COR-L47 (cell line): ENCODE measurements at regions not wholly inside any gene's neighbourhood (a gene's known extent, or its start where the extent isn't known, plus 50 kb on each side); places are given as distances from the start of the nearest gene placed in this dataset.
A peak's percentile ranks its signal among the peaks of the same experiment; 100 is the strongest.

Experiments used
- DNase-seq: peaks from one replicate; lab custom pipeline; 2025; lab: John Stamatoyannopoulos, UW

GRCh38 chr2:5339473-5339872 lies 352.7 kb upstream of the SOX11 start:
- no peak for DNase-seq

- DNase-seq: no peak
Measured at GRCh38 chr2:5343785-5344335, 348.3 kb upstream of the SOX11 start.

- no peak for DNase-seq
Measured at GRCh38 chr2:5352286-5352685, 339.9 kb upstream of the SOX11 start.

- no peak for DNase-seq
Measured at GRCh38 chr2:5353565-5353964, 338.6 kb upstream of the SOX11 start.

GRCh38 chr2:5359397-5359796 lies 332.8 kb upstream of the SOX11 start:
- DNase-seq: no peak

GRCh38 chr2:5360081-5360480 lies 332.1 kb upstream of the SOX11 start:
- no peak for DNase-seq

- DNase-seq: no peak
Measured at GRCh38 chr2:5364361-5364760, 327.8 kb upstream of the SOX11 start.

GRCh38 chr2:5365871-5366461 lies 326.2 kb upstream of the SOX11 start:
- peak; percentile 77 for DNase-seq

GRCh38 chr2:5367321-5367720 lies 324.9 kb upstream of the SOX11 start:
- DNase-seq: no peak

- DNase-seq: peak; percentile 3
Measured at GRCh38 chr2:5368263-5368662, 323.9 kb upstream of the SOX11 start.

GRCh38 chr2:5369510-5369909 lies 322.7 kb upstream of the SOX11 start:
- no peak for DNase-seq

- no peak for DNase-seq
Measured at GRCh38 chr2:5370158-5370557, 322.0 kb upstream of the SOX11 start.

GRCh38 chr2:5372141-5372540 lies 320.0 kb upstream of the SOX11 start:
- DNase-seq: no peak

- no peak for DNase-seq
Measured at GRCh38 chr2:5373200-5373599, 319.0 kb upstream of the SOX11 start.

GRCh38 chr2:5374762-5375161 lies 317.4 kb upstream of the SOX11 start:
- no peak for DNase-seq

- no peak for DNase-seq
Measured at GRCh38 chr2:5377323-5377722, 314.9 kb upstream of the SOX11 start.

- no peak for DNase-seq
Measured at GRCh38 chr2:5379811-5380210, 312.4 kb upstream of the SOX11 start.

GRCh38 chr2:5385596-5385995 lies 306.6 kb upstream of the SOX11 start:
- DNase-seq: no peak

GRCh38 chr2:5387406-5387805 lies 304.8 kb upstream of the SOX11 start:
- DNase-seq: no peak

GRCh38 chr2:5389740-5390139 lies 302.4 kb upstream of the SOX11 start:
- no peak for DNase-seq

- peak; percentile 25 for DNase-seq
Measured at GRCh38 chr2:5391362-5391761, 300.8 kb upstream of the SOX11 start.

GRCh38 chr2:5392658-5393057 lies 299.5 kb upstream of the SOX11 start:
- no peak for DNase-seq

GRCh38 chr2:5393474-5393873 lies 298.7 kb upstream of the SOX11 start:
- DNase-seq: no peak

GRCh38 chr2:5394223-5394622 lies 298.0 kb upstream of the SOX11 start:
- no peak for DNase-seq
